ENCODE measurements at regions not wholly inside any gene's neighbourhood (a gene's known extent, or its start where the extent isn't known, plus 50 kb on each side); places are given as distances from the start of the nearest gene placed in this dataset.

DNA sequence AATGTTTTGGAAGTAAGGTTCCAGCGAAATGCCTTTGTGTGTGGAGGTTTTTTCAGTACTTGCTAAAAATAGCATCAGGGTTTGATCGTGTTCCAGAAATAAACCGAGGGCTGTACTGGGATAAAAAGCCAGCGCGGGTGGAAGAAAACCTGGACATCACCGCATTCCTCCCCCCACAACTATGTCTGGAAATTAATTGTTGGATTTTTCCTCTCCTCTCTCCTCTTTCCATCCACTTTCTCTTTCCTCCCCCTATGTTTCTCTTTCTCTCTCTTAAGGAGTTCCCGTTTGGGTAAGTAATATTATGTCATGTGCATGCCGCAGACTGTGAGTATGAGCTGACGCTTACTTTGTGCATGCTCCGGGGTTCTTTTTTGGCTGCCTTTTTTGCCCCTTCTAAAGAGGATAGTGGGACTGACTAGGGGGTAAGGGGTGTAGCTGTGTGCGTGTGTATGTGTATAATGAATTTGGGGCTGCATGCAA lies 104.2 kb upstream of the HSD17B12 start:
- no peak for DNase-seq

DNA sequence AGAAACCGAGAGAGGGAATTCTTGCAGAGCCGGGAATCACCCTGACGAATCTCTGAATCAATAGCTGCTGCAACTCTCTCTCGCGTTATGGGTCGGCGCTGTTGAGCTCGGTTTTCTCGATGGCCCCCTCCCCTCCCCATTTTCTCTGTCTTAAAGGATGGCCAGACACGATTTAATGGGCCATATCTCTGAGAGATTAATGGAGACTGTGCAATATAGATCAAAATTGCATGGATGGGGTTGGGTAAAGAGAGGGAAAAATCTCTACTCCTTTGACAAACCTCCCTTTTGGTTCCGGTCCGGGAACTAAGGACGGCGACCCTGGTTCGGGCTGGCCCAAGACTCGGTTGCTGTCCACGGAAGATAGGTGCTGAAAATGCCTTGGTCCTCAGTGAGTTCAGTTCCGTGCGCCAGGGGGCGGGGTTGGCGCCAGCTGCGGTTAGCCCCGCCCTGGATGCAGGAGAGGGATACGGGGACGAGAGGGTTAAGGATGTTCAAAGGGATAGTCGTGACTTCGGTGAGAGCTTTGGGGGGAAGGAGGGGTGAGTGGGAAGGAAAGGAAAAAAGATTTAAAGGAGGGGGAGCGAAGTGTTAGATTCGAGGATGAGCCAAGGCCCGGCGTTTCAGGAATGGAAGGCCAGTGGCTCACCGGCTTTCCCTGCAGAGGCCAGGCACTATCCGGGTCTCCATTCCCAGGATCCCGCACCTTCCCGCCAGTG lies 103.6 kb upstream of the HSD17B12 start:
- no peak for DNase-seq

DNA sequence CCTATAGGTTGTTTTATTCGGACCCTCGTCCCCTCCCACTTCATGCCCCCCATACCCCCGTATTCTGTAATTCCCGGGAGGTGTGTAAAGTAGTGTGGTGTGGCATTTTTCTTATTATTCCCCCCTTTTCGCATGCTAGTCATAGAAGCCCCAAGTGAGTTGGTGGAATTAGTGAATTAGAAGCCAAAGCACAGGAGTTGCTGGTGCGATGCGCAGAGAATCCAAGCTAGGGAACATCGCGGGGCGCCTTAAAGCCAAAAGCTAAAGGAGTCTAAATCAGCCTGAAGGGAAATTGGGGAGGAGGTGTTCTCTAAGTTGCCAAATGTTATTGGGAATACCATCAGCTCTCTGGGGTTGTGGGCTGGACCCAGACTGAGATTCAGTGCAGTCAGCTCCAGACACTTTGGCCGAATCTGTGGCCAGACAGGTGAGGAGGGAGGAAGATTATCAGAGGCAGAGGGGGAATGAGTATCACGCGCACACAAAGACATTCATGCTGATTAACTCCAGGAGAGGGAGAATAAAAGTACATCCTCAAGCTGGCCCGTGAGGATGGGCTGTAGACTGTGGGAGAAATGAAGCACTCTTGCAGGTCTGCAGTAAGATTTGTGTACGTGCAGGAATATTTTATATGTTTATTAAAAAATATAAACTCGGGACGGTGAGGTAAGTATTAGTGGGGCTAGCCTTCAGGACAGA lies 102.8 kb upstream of the HSD17B12 start:
- DNase-seq, result no peak

DNA sequence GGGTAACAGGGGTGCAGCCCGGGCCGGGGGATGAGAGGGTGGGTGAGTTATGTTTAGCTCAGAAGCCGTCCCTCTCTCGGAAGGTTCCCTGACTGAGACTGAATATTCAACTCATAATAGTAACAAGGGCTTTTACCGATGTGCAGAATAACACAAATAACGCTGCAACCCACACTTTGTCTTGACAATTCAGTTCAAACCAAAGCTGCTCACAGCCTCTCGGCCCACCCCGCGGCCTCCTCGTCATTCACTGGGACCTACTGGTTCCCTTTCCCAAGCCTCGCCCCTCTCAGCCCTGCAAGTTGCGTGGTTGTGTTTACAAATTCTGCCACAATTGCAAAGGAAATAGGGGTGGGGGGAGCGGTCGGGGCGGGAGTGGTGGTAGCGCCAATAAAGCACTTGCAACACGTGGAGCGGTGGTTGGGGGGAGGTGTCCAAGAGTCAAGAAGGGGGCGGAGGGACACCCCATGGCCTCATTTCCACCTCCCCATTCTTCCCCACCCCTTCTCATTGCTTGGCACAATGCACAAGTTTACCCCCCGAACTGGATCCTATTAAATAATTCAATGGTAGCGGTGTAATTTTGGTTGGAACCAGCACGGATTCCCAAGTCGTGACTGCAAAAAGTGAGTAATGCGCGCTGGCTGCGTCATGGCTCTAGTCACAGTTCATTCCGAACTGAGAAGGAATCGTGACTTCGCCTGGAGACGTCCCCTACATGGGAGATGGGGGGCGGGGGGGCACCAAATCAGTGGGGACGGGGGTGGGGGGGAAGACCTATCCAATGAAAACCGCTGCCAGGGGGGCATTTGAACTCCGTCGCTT lies 102.0 kb upstream of the HSD17B12 start:
- DNase-seq, result no peak

DNA sequence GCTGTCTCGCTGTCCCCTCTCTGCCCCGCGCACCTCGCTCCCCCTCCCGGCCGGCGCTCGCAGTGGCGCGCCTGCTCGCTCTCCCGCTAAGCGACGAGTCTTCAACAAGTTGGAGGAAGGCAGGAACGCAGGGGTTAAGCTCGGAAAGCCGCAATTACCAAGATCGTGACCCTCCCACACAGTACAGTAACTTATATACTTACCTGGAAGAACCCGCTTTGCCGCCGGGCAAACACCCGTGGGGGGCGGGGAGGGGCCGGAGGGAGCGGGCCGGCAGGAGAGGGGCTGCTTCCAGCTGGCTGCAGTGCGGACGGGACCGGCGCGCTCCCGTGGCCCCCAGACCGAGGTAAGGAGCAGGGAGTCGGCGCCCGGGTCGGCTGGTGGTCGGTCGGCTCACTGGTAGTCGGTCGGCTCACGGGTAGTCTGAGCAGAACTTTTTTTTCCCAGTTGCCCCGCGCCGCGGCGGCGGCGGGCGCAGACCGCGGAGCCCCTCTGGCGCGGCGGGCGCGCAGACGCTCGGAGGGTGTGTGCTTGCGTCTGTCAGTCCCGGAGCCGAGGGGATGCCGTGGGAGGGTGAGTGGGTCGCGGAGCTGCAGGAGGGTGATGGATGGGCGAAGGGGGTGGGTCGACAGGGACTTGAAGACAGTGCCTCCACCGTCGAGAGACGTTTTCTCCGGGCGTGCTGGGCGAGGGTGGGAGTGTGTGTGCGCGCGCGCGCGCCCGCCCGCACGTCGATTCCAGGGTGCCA lies 101.2 kb upstream of the HSD17B12 start:
- DNase-seq, result peak; percentile 44 to 52

DNA sequence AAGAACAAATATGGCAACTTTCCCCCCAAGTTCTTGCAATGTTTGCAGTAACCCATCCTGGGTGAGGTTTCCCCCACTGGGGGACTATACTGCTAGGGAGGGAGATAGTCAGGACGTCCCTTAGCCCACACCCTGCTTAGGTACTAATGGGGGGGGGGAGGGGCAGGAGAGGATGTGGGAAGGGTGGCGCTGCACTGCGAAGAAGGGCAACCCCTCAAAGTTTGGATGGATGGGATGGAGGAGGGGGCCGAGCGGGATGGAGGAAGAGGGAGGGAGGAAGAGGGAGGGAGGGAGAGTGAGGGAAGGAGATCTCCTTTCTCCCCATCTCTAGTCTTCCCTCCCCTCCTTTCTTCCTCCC lies 100.6 kb upstream of the HSD17B12 start:
- no peak for DNase-seq

DNA sequence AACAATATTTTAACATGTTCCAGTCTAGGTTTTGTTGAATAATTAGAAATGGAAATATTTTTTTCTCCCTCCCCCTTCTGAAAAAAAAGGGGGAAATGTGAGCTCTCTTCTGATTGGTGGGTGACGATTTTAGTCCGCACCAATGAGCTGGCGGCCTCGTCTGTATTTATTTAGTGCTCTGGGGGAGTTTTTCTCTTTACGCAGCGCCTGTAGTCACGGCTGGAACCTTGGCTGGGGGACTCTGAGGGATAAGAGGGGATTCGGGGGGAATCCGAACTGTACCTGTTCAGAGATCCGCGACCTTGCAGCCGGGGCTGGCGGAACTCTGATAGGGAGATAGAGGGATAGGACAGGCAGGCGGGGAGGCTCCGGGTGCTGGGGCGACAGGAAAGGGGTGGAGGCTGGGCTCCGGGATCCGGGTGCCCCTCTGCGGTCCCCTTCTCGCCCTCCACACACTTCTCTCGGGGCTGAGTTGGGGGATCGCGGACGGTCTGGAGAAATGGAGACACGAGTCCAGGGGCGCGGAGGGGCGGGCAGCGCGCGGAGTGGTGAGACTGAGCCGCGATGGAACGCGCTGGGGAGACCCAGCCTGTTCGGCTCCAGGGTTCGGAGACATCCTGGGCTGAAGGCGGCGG lies 99.7 kb upstream of the HSD17B12 start:
- DNase-seq, result no peak

DNA sequence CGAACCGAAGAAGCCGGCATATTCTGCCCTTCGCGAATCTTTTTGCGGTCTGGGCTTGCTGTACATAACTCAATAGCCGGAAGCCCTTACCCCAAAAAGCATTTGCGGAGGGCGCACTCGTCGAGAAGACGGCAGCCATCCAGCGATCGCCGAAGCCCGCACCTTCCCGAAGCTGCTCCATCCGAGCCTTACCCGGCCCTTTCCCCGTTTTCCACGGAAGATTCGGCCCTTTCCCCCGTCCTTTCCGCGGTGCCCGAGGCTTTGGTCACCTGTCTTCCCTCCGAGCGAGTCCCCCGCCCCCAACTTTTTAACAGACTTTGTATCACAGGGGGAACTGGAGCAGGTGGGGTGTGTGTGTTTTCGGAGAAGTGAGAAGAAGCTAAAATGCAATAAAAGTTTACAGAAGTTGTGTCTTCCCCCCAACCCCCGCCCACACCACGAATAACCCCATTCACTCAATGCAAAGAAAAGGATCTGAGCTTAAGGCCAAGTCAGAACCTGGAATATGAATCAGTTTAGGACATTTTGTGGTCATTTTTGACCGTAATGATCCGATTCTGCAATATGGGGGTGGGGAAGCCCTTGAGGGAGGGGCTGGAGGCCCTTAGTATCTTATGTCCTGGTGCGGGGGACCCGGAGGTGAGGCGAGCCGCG lies 99.0 kb upstream of the HSD17B12 start:
- DNase-seq, result no peak

DNA sequence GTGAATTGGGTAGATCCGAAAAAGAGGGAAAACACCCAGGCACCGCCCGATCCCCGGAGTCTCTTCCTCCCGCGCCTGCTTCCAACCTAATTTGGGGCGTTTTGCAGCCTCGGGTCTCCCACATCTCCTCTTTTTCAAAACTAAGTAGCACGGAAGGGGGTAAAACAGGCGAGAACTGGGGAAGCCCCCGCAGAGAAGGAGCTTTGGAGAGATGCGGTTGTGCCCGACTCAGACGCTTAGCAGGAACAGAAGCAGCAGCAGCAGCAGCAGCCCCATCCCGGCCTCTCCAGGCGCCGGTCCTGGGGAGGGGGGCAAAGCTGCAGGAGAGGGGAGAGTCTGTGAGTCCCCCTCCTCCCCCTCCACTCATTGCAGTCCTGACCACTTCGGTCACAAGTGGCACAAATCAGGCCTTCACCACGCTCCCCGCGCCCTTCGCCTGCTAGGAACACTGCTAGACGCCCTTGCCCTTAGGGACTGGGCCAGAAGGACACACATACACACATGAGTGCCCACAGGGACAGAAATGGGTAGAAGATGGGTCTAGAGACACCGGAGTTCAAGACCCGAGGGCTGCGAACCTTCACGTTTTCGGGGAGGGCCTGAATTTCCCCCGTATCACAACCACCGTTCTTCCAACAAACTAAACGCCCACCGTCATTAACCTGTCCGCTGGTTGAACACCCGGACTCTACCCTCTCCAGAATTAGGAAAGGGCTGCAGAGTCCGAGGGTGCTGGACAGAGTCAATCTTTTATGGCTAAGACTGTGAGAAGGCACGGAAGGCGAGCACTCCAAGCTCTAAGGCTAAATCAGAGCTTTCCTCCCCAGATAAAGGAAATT lies 98.3 kb upstream of the HSD17B12 start:
- no peak for DNase-seq

DNA sequence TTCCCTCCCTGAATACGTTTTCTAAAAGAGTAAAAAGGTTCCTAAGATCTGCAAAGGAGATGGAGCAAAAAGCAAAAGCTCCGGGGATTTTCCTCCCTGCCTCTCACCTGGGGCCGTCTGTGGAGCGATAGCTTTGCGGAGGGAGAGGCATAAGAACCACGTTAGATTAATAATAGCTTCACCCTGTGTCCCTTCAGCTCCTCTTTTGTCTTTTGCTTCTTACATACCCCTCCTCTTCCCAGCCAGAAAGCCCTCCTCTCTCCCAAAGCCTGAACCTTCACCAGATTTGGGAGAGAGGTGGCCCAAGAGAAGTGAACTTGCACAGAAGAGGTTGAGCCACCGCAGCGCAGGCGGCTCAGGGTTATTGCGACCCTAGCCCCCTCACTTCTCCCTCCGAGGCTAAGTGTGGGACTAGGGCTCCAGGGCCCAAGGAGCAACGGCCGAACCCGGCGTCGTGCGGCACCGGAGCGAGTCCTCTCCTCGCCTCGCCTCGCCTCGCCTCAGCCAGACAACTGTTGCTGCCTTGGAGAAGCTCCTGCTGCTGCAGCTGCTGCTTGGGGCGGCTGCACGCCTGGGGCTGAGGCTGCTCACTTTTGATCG lies 97.6 kb upstream of the HSD17B12 start:
- DNase-seq, result no peak

DNA sequence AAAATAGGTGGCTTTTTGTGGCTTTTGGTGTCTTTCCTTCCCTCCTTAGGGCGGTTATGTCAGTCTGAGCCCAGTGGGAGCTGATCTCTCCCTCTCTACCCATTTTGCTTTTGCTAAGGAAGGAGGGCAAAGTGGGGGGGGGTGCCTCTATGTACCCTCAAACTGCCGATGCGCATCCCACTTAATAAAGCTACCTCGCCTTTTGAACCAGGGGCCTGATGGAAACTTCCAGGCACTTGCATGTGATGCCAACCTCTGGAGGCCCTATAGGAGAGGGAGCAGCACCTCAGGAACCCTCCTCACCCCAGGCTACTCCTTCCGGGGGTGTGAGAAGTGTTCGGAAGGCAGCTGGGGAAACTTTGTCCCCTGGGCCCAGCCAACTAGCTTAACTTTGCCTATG lies 97.0 kb upstream of the HSD17B12 start:
- no peak for DNase-seq

DNA sequence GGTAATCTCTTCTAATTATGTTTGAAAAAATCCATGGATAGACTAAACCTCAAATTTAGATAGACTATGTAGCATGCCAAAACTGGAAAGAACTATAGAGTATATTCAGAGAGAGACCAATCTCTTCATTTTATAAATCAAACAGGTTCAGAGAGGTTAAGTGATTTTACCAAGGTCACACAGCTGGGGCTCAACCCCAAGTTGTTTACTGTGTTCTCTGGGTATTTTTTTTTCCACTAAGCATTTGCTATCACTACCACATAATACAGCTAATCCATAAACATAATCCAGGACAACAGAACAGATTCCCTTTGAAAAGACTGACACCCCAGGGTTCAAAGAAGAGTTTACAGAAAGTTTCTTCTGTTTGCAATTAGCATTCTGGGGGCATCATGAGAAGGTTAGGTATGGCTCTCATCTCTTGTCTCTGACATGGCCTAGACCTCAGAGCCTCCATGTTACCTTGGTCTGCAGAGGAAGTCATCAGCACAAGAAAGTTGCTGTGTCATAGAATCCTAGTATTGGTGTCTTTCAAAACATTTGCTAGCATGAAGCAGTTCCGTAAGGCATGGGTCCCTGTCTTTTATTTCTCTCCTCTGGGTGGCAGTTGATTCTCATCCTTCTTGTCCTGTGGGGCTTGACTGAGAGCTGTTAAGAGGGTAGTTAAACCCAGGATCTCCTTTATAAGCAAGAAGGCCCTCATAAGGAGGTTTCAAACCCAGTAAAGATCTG lies 94.5 kb upstream of the HSD17B12 start:
- DNase-seq, result no peak

DNA sequence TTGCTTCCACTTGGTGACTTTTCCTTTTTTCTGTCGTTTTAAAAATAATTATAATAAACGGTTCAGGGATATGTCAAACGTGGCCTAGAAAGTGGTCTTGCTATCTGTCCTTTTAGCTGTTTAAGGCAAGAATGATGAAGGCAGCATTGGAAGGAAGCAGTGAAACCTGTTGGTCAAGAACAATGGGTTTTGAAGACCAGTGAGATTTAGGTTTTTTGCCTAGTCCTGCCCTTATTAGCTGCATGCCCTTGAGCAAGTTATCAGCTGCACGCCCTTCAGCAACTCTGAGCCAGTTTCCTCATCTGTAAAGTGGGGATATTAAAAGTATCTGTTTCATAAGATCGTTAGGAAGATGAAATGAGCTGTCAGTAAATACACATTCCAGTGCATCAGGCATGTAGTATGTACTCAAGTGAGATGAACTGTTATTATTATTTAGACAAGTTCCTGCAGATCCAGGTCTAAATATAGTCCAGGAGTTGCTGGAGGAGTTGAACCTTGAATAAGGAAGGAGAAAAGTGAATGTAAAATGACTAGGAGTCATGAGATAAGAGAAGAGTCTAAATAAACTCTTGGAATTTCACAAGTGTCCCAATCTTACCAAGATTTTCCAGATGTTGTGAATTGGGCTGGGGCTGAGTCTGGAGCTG lies 90.8 kb upstream of the HSD17B12 start:
- no peak for DNase-seq

DNA sequence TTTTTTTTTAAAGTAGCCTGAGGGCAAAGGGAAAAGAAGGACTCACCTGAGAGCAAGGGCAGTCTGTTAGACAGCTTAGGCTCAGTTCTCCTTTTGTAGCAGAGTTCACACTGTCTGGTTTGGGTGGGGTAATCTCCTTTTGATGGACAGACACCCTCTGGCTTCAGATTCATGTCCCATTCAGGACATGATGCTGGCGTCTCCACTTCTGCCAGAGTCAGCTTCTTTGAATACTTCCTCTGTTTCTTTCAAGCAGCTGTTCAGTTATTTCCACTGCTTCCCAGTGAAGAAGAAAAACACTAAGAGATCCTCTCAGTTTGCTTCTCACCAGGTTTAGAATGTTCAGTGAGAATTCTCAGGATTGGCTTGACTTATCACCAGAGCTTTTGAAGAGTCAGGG lies 79.0 kb upstream of the HSD17B12 start:
- DNase-seq, result no peak

DNA sequence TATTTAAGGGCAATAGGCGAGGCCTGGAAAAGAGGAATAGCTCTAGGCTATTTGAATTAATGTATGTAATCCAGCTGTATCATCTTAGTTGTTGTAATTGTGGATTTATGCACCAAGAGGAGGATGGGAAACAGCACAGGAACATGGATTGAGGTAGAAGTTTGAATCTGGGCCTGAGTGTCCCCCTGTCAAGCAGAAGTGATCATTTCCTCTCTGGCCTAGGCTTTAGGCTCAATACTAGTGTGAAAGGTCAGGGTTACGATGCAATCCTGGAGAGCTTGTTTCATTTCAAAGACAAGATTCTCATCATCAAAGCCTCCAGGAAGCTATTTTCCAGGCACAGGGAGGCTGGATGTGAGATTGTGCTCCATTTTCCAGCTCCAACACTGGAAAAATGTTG lies 77.9 kb upstream of the HSD17B12 start:
- no peak for DNase-seq

DNA sequence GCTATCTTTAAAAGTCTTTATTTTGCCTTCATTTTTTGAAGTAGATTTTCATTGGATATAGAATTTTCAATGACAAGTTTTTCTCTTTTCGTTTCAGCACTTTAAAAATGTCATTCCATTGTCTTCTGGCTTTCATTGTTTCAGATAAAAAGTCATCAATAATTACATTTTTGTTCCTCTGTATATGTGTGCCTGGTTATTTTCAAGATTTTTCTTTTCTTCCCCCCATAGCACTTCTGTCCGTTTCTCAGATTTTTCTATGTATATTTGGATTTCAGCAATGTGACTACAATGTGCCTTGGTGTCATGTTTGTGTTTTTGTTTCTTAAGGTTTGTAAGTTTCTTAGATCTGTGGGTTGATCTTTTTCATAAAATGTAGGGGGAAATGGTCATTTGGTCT lies 66.3 kb upstream of the HSD17B12 start:
- no peak for DNase-seq

DNA sequence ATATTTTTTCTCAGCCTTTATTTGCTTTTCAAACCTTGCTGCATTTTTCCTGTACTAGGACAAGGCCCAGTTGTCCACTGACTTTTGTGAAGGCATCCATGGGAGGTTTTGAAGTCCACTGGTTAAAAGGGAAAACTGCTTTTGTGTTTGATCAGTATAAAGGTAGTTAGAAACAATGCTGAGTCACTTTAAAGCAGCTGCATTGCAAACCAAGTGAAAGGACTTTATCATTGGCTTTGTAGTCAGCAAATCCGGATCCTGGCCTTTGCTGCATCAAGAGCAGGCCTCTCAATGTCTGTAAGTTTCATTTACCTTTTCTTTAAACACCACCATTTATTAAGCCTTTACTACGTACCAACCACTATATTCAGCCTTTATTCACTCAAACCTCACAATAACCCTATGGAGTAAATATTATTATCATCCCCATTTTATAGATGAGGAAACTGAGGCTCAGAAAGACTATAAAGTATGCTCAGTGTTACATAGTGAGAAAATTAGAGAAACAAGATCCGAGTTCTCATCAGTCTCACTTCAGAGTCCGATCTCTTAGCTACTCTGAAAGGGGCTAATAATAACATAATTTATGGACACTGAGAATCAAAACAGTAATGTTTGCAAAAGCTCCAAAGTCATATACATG lies 60.6 kb upstream of the HSD17B12 start:
- no peak for DNase-seq

DNA sequence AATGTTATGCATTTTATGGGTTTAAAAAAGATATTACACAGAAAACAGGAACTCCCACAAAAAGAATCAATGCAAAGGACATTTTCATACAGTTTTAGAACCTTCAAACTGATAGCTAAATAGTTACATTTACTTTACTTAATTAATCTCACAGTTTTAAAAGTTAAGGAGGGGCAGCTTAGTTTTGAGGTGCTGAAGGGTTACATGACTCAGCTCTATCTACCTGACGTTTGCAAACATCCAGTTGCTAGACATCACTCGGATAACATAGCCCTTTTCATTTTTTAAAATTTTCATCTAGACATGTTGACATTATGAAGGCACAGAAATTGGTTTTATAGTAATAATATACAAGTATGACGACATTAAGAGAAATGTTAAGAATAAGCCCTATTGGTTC lies 53.7 kb upstream of the HSD17B12 start:
- no peak for DNase-seq

Measured in stimulated activated CD4-positive, alpha-beta T cell treated with anti-CD3 and anti-CD28 coated beads, Interleukin-2, amount 100 ng/mL, for 48 hours (primary cell).